22Rv1 (cell line): ENCODE measurements at regions not wholly inside any gene's neighbourhood (a gene's known extent, or its start where the extent isn't known, plus 50 kb on each side); places are given as distances from the start of the nearest gene placed in this dataset.

ENCODE experiments used
- CTCF ChIP-seq: fragments of 450-650 bp; IDR thresholded peaks from 2 replicates; pipeline ENCODE4 v1.5.1; 2017; ENCODE audit warnings: mild to moderate bottlenecking
- ZFX ChIP-seq: fragments of 450-650 bp; IDR thresholded peaks from 2 replicates; pipeline ENCODE4 v1.6.1; 2017; ENCODE audit warnings: antibody characterized with exemption, borderline replicate concordance

GRCh38 chr10:9160275-9160674, 1105.8 kb downstream of the GATA3 start:
- TF ChIP-seq CTCF (no peak), ZFX (no peak)
